Neuronal stem cell (in vitro differentiated cells): ENCODE measurements at regions not wholly inside any gene's neighbourhood (a gene's known extent, or its start where the extent isn't known, plus 50 kb on each side); places are given as distances from the start of the nearest gene placed in this dataset.

Source experiments
- DNase-seq: peaks from one replicate; pipeline ENCODE4 v3.0.0-alpha.2; 2013; ENCODE audit warnings: low spot score
- H2AFZ ChIP-seq: one replicate; pipeline ENCODE4 v1.6.1; 2013; ENCODE audit warnings: mild to moderate bottlenecking, low read length, inconsistent platforms
- H2AK5ac ChIP-seq: 2 replicates; pipeline ENCODE4 v1.6.1; 2013; ENCODE audit warnings: low read depth, mild to moderate bottlenecking, inconsistent platforms, low read length, moderate library complexity, mixed read lengths
- H2BK120ac ChIP-seq: 2 replicates; pipeline ENCODE4 v1.6.1; 2013; ENCODE audit warnings: low read depth, mild to moderate bottlenecking, inconsistent platforms, low read length, moderate library complexity, mixed read lengths
- H2BK12ac ChIP-seq: one replicate; pipeline ENCODE4 v1.6.1; 2013; ENCODE audit warnings: low read length, inconsistent platforms
- H2BK15ac ChIP-seq: 2 replicates; pipeline ENCODE4 v1.6.1; 2013; ENCODE audit warnings: mild to moderate bottlenecking, low read length, inconsistent platforms, mixed read lengths
- H2BK5ac ChIP-seq: one replicate; pipeline ENCODE4 v1.6.1; 2013; ENCODE audit warnings: inconsistent platforms, mild to moderate bottlenecking, low read length, moderate library complexity
- H3K14ac ChIP-seq: one replicate; pipeline ENCODE4 v1.6.1; 2013; ENCODE audit warnings: low read length, inconsistent platforms
- H3K18ac ChIP-seq: 2 replicates; pipeline ENCODE4 v1.6.1; 2013; ENCODE audit warnings: low read length, inconsistent platforms
- H3K23ac ChIP-seq: 2 replicates; pipeline ENCODE4 v1.6.1; 2013; ENCODE audit warnings: low read depth, mild to moderate bottlenecking, mixed read lengths, low read length, inconsistent platforms; ENCODE audit not compliant: poor library complexity
- H3K27ac ChIP-seq: replicated peaks from 3 replicates; pipeline ENCODE4 v1.5.1; 2013; ENCODE audit warnings: low read length, inconsistent platforms
- H3K27me3 ChIP-seq, 3 experiments: 2 replicates each; pipeline ENCODE4 v1.6.1; 2013; ENCODE audit warnings: low read length in 3 of 3, mild to moderate bottlenecking in 2 of 3, inconsistent platforms in 1 of 3, low read depth in 1 of 3, mixed read lengths in 1 of 3, moderate library complexity in 1 of 3; ENCODE audit not compliant: control insufficient read depth in 3 of 3, insufficient read depth in 3 of 3
- H3K36me3 ChIP-seq, 2 donors: replicated peaks in 1 of 2; 2 replicates each; pipeline ENCODE4 v1.6.1; 2013; ENCODE audit warnings: low read length in 2 of 2; ENCODE audit not compliant: control insufficient read depth in 2 of 2, insufficient read depth in 2 of 2
- H3K4ac ChIP-seq: 2 replicates; pipeline ENCODE4 v1.6.1; 2013; ENCODE audit warnings: inconsistent platforms, mild to moderate bottlenecking, low read length, moderate library complexity
- H3K4me1 ChIP-seq, 2 donors: 1 replicate in 1 of 2; 2 replicates in 1 of 2; pipeline ENCODE4 v1.6.1; 2013; ENCODE audit warnings: low read length in 2 of 2, low read depth in 1 of 2; ENCODE audit not compliant: control insufficient read depth in 2 of 2, insufficient read depth in 1 of 2
- H3K4me2 ChIP-seq: one replicate; pipeline ENCODE4 v1.6.1; 2013; ENCODE audit warnings: mild to moderate bottlenecking, low read length, inconsistent platforms; ENCODE audit not compliant: insufficient read depth, poor library complexity, severe bottlenecking
- H3K4me3 ChIP-seq, 2 donors: 2 replicates each; pipeline ENCODE4 v1.5.1; 2013; ENCODE audit warnings: low read length in 2 of 2, mild to moderate bottlenecking in 2 of 2, inconsistent platforms in 1 of 2, moderate library complexity in 1 of 2
- H3K79me1 ChIP-seq: one replicate; pipeline ENCODE4 v1.6.1; 2013; ENCODE audit warnings: low read depth, mild to moderate bottlenecking, inconsistent platforms, low read length, moderate library complexity
- H3K9ac ChIP-seq: one replicate; pipeline ENCODE4 v1.6.1; 2013; ENCODE audit warnings: mild to moderate bottlenecking, low read depth, low read length, inconsistent platforms; ENCODE audit not compliant: poor library complexity
- H3K9me3 ChIP-seq, 2 donors: replicated peaks in 1 of 2; 2 replicates each; pipeline versions ENCODE3 to v1.6.1; 2013; ENCODE audit warnings: low read length in 2 of 2, mild to moderate bottlenecking in 2 of 2, inconsistent platforms in 1 of 2, low read depth in 1 of 2, mixed read lengths in 1 of 2, moderate library complexity in 1 of 2; ENCODE audit not compliant: control insufficient read depth in 2 of 2, insufficient read depth in 1 of 2
- H4K8ac ChIP-seq: one replicate; pipeline ENCODE4 v1.6.1; 2013; ENCODE audit warnings: low read depth, mild to moderate bottlenecking, inconsistent platforms, low read length, moderate library complexity
- H4K91ac ChIP-seq: one replicate; pipeline ENCODE4 v1.6.1; 2013; ENCODE audit warnings: low read length, low read depth, mild to moderate bottlenecking, inconsistent platforms; ENCODE audit not compliant: poor library complexity
- WGBS, 2 donors: extraction: QIAGEN DNeasy Blood & Tissue Kit; methylation state at CpG; one replicate each; pipeline ENCODE4 v1.1.7; 2013; ENCODE audit warnings: missing lambda C conversion rate in 2 of 2, mixed read lengths in 1 of 2; ENCODE audit not compliant: insufficient read length in 2 of 2, insufficient replicate concordance in 1 of 2; ENCODE audit errors: extremely low coverage in 2 of 2; 5-methylcytosine and 5-hydroxymethylcytosine counted together

- no peak overlapping the region for H2AK5ac ChIP-seq
- no peak overlapping the region for H2BK15ac ChIP-seq
- H3K9me3 ChIP-seq, result peaks cover 0 to 4% of the 10 kb centered on the region in 2 donors
- no peak overlapping the region for H3K4ac ChIP-seq
- no peak overlapping the region for H4K8ac ChIP-seq
- H2BK120ac ChIP-seq, result no peak overlapping the region
- H3K27ac ChIP-seq, result no peak overlapping the region
- H4K91ac ChIP-seq, result no peak overlapping the region
- no peak overlapping the region for H2BK12ac ChIP-seq
- H3K9ac ChIP-seq, result no peak overlapping the region
- H3K79me1 ChIP-seq, result peaks cover 2% of the 10 kb centered on the region
- H2AFZ ChIP-seq, result no peak overlapping the region
- no peak overlapping the region for H3K23ac ChIP-seq
- no peak overlapping the region for H3K4me3 ChIP-seq
- no peak overlapping the region for H3K4me2 ChIP-seq
- peaks cover 6 to 14% of the 10 kb centered on the region in 2 donors for H3K4me1 ChIP-seq
- H3K18ac ChIP-seq, result no peak overlapping the region
- H3K14ac ChIP-seq, result no peak overlapping the region
- H3K36me3 ChIP-seq, result no peaks in the 10 kb centered on the region
- no peak for DNase-seq
- no peak overlapping the region for H2BK5ac ChIP-seq
- no CpG with 5 or more reads among the region's 10 CpGs for WGBS, 2 donors
- H3K27me3 ChIP-seq, result peaks cover 0 to 4% (median 0%) of the 10 kb centered on the region in 3 experiments
These were observed 61.4 kb upstream of the PNMA1 start for GRCh38 chr14:73775339-73776193.

- Histone ChIP-seq H2BK5ac (no peak overlapping the region), H2BK12ac (no peak overlapping the region), H3K18ac (peak overlapping the region; percentile 44), H3K4ac (no peak overlapping the region), H2BK15ac (no peak overlapping the region), H3K23ac (no peak overlapping the region), H4K8ac (no peak overlapping the region), H3K14ac (no peak overlapping the region), H4K91ac (no peak overlapping the region), H3K4me2 (no peak overlapping the region), H3K9me3 (peaks cover 0 to 2% of the 10 kb centered on the region in 2 donors), H2AFZ (no peak overlapping the region), H2AK5ac (peak overlapping the region; percentile 4), H2BK120ac (no peak overlapping the region), H3K4me3 (no peak overlapping the region), H3K79me1 (peaks cover 2% of the 10 kb centered on the region), H3K9ac (no peak overlapping the region), H3K27ac (no peak overlapping the region), H3K36me3 (no peaks in the 10 kb centered on the region), H3K4me1 (peaks cover 6 to 14% of the 10 kb centered on the region in 2 donors), H3K27me3 (peaks cover 0 to 4% (median 0%) of the 10 kb centered on the region in 3 experiments)
- DNase-seq, result no peak
- WGBS, 2 donors, result no CpG with 5 or more reads among the region's 2 CpGs
These were observed 60.5 kb upstream of the PNMA1 start for GRCh38 chr14:73774671-73775070.

DNA sequence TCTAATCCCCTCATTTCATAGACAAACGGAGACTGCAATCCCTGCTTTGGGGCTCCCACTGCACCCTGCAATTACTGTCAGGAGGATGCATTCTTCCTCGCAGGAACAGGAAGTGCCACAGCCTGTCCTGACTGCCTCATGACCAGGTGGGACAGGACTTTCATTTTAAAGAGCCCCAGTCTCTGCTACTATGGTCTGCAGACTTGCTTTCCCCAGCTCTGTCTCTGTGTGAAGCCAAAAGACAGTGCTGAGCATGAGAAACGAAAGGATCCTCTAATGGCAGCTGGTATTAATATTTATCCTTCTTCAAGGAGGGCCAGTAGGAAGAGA lies 60.0 kb upstream of the PNMA1 start:
- Histone ChIP-seq H4K91ac (no peak overlapping the region), H3K9me3 (peaks cover 0 to 2% of the 10 kb centered on the region in 2 donors), H2BK12ac (no peak overlapping the region), H2AFZ (no peak overlapping the region), H3K23ac (no peak overlapping the region), H3K14ac (no peak overlapping the region), H4K8ac (no peak overlapping the region), H2AK5ac (peak overlapping the region; percentile 4), H2BK120ac (no peak overlapping the region), H3K4me1 (peaks cover 6 to 14% of the 10 kb centered on the region in 2 donors), H3K36me3 (no peaks in the 10 kb centered on the region), H3K79me1 (peaks cover 2% of the 10 kb centered on the region), H3K4me2 (no peak overlapping the region), H3K27ac (no peak overlapping the region), H3K27me3 (peaks cover 0 to 4% (median 0%) of the 10 kb centered on the region in 3 experiments), H3K9ac (no peak overlapping the region), H3K4ac (no peak overlapping the region), H2BK15ac (no peak overlapping the region), H3K4me3 (no peak overlapping the region), H3K18ac (no peak overlapping the region), H2BK5ac (no peak overlapping the region)
- no CpG with 5 or more reads among the region's 3 CpGs for WGBS, 2 donors
- no peak for DNase-seq

DNA sequence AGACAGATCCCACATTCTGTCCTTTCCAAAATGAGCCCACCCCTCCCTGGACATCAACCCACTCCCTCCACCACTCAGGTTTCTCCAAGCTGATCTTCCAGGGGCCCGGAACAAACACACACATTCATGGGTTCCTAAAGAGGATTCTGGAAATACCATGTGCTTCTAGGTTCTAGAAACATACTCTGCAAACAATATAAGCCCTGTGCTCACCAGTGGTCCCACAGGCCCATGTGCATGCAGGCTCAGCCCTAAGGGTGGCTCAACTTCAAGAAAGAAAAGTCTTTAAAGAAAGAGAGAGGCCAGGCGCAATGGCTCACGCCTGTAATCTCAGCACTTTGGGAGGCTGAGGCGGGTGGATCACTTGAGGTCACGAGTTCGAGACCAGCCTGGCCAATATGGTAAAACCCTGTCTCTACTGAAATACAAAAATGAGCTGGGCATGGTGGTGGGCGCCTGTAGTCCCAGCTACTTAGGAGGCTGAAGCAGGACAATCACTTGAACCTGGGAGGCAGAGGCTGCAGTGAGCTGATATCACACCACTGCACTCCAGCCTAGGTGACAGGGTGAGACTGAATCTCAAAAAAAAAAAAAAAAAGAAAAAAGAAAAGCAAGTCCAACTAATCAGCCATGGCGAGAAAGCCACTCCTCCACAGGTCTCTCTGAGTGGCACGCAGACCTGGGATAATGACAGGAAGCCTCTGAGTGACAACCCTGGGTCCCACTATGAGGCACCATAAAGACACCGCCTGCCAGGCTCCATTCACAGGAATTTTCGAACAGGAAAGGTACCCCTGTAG lies 59.5 kb upstream of the PNMA1 start:
- no peak for DNase-seq
- H3K18ac ChIP-seq, result no peak overlapping the region
- H3K27me3 ChIP-seq, result peaks cover 0 to 4% (median 0%) of the 10 kb centered on the region in 3 experiments
- no peak overlapping the region for H2BK5ac ChIP-seq
- H3K9me3 ChIP-seq, result peaks cover 0 to 2% of the 10 kb centered on the region in 2 donors
- no peak overlapping the region for H3K27ac ChIP-seq
- H2BK15ac ChIP-seq, result no peak overlapping the region
- no peak overlapping the region for H3K4ac ChIP-seq
- no peak overlapping the region for H3K9ac ChIP-seq
- peaks cover 6 to 17% of the 10 kb centered on the region in 2 donors for H3K4me1 ChIP-seq
- H3K36me3 ChIP-seq, result no peaks in the 10 kb centered on the region
- H2AK5ac ChIP-seq, result no peak overlapping the region
- H2BK12ac ChIP-seq, result no peak overlapping the region
- no peak overlapping the region for H3K4me2 ChIP-seq
- H2AFZ ChIP-seq, result no peak overlapping the region
- H3K23ac ChIP-seq, result no peak overlapping the region
- no peak overlapping the region for H4K8ac ChIP-seq
- no peak overlapping the region for H2BK120ac ChIP-seq
- WGBS, 2 donors, result no CpG with 5 or more reads among the region's 11 CpGs
- H4K91ac ChIP-seq, result no peak overlapping the region
- H3K14ac ChIP-seq, result no peak overlapping the region
- no peak overlapping the region for H3K4me3 ChIP-seq
- peaks cover 2% of the 10 kb centered on the region for H3K79me1 ChIP-seq
